H1 (cell line): ENCODE measurements at regions not wholly inside any gene's neighbourhood (a gene's known extent, or its start where the extent isn't known, plus 50 kb on each side); places are given as distances from the start of the nearest gene placed in this dataset.

Experiments used
- CTCF ChIA-PET: fragments of 300-600 bp; sonication (Branson Sonifier 250); formaldehyde crosslinking; loops from one replicate; lab custom pipeline; 2021; ENCODE audit not compliant: partially characterized antibody; lab: Charles Lee
- POLR2A ChIA-PET: fragments of 300-600 bp; sonication (Branson Sonifier 250); formaldehyde crosslinking; loops from one replicate; lab custom pipeline; 2021; ENCODE audit warnings: inconsistent platforms; ENCODE audit not compliant: partially characterized antibody; lab: Charles Lee
- DNase-seq, 2 experiments: peaks; one replicate each; pipeline versions ENCODE4 v3.0.0 to v3.0.0-alpha.2; 2010 to 2022; ENCODE audit warnings: low spot score in 2 of 2, low read depth in 1 of 2, mixed read lengths in 1 of 2
- FAIRE-seq: peaks from 2 replicates; lab custom pipeline; 2011; peaks lifted over from hg19 to GRCh38; lab: Jason Lieb, UNC
- H2AFZ ChIP-seq: 2 replicates; pipeline ENCODE4 v1.8.1; 2012; ENCODE audit warnings: low read length, inconsistent platforms
- H2AK5ac ChIP-seq: 2 replicates; pipeline ENCODE4 v1.6.1; 2013; ENCODE audit warnings: low read depth, low read length
- H2BK120ac ChIP-seq: replicated peaks from 2 replicates; pipeline ENCODE3; 2013; ENCODE audit warnings: low read depth, low read length, inconsistent platforms
- H2BK12ac ChIP-seq: 2 replicates; pipeline ENCODE4 v1.6.1; 2013; ENCODE audit warnings: low read depth, low read length
- H2BK15ac ChIP-seq: 2 replicates; pipeline ENCODE4 v1.6.1; 2013; ENCODE audit warnings: low read length
- H2BK20ac ChIP-seq: 2 replicates; pipeline ENCODE4 v1.6.1; 2013; ENCODE audit warnings: low read length
- H2BK5ac ChIP-seq: 2 replicates; pipeline ENCODE4 v1.6.1; 2013; ENCODE audit warnings: low read depth, low read length
- H3K14ac ChIP-seq: 2 replicates; pipeline ENCODE4 v1.6.1; 2013; ENCODE audit warnings: inconsistent platforms; ENCODE audit not compliant: insufficient read length
- H3K18ac ChIP-seq: 2 replicates; pipeline ENCODE4 v1.6.1; 2013; ENCODE audit warnings: low read length; ENCODE audit errors: extremely low read depth
- H3K23ac ChIP-seq: 2 replicates; pipeline ENCODE4 v1.6.1; 2013; ENCODE audit warnings: inconsistent platforms; ENCODE audit not compliant: insufficient read length
- H3K23me2 ChIP-seq: 2 replicates; pipeline ENCODE4 v1.6.1; 2013; ENCODE audit warnings: low read depth, low read length
- H3K27ac ChIP-seq: 2 replicates; pipeline ENCODE4 v1.6.1; 2011; ENCODE audit warnings: low read depth, low read length, inconsistent platforms
- H3K27me3 ChIP-seq, 4 experiments: replicated peaks in 1 of 4; 1 replicate in 1 of 4; 2 replicates in 3 of 4; pipeline versions ENCODE4 v1.6.1 to v1.8.1; 2011 to 2013; ENCODE audit warnings: low read length in 3 of 4, mild to moderate bottlenecking in 3 of 4, inconsistent platforms in 2 of 4, mixed read lengths in 2 of 4, moderate library complexity in 1 of 4; ENCODE audit not compliant: control insufficient read depth in 3 of 4, insufficient read depth in 3 of 4; ENCODE audit errors: extremely low read depth in 1 of 4
- H3K36me3 ChIP-seq, 4 experiments: 2 replicates each; pipeline versions ENCODE4 v1.6.1 to v1.8.1; 2011 to 2013; ENCODE audit warnings: mild to moderate bottlenecking in 4 of 4, low read length in 3 of 4, moderate library complexity in 2 of 4, control low read depth in 1 of 4, inconsistent platforms in 1 of 4; ENCODE audit not compliant: insufficient read depth in 4 of 4, control insufficient read depth in 2 of 4
- H3K4ac ChIP-seq: replicated peaks from 2 replicates; pipeline ENCODE3; 2013; ENCODE audit warnings: low read length, low read depth, mixed read lengths, inconsistent platforms; ENCODE audit not compliant: insufficient read length
- H3K4me1 ChIP-seq, 4 experiments: replicated peaks in 1 of 4; 1 replicate in 1 of 4; 2 replicates in 3 of 4; pipeline versions ENCODE4 v1.6.1 to v1.8.1; 2011 to 2013; ENCODE audit warnings: low read length in 3 of 4, inconsistent platforms in 2 of 4, mixed read lengths in 1 of 4; ENCODE audit not compliant: insufficient read depth in 4 of 4, control insufficient read depth in 3 of 4
- H3K4me2 ChIP-seq, 2 experiments: 2 replicates each; pipeline versions ENCODE4 v1.6.1 to v1.8.1; 2011 to 2013; ENCODE audit warnings: low read depth in 2 of 2, low read length in 2 of 2, control low read depth in 1 of 2, inconsistent platforms in 1 of 2, mild to moderate bottlenecking in 1 of 2; ENCODE audit not compliant: insufficient read depth in 1 of 2
- H3K4me3 ChIP-seq, 4 experiments: fragments of 200-600, 300-600 bp in 1 of 4; sonication (generic), shearing (Covaris generic), sonication (Bioruptor Twin) in 1 of 4; 2 replicates each; pipeline versions ENCODE4 v1.5.1 to v1.8.1; 2011 to 2016; ENCODE audit warnings: low read length in 4 of 4, low read depth in 3 of 4, control low read depth in 2 of 4, inconsistent platforms in 2 of 4, mild to moderate bottlenecking in 2 of 4, mixed read lengths in 1 of 4, moderate library complexity in 1 of 4; ENCODE audit not compliant: insufficient read depth in 2 of 4; ENCODE audit errors: extremely low read depth in 1 of 4
- H3K56ac ChIP-seq: replicated peaks from 2 replicates; pipeline ENCODE3; 2013; ENCODE audit warnings: low read depth, mild to moderate bottlenecking, mixed read lengths, low read length, inconsistent platforms; ENCODE audit not compliant: insufficient read length
- H3K79me1 ChIP-seq: 2 replicates; pipeline ENCODE4 v1.6.1; 2013; ENCODE audit warnings: low read depth, low read length, control low read depth
- H3K79me2 ChIP-seq, 2 experiments: 2 replicates each; pipeline versions ENCODE4 v1.6.1 to v1.8.1; 2012 to 2013; ENCODE audit warnings: low read length in 2 of 2, mild to moderate bottlenecking in 2 of 2, inconsistent platforms in 1 of 2; ENCODE audit not compliant: insufficient read depth in 2 of 2, control insufficient read depth in 1 of 2
- H3K9ac ChIP-seq, 4 experiments: replicated peaks in 1 of 4; 1 replicate in 1 of 4; 2 replicates in 3 of 4; pipeline versions ENCODE4 v1.6.1 to v1.8.1; 2011 to 2013; ENCODE audit warnings: low read depth in 3 of 4, low read length in 3 of 4, control low read depth in 2 of 4, mild to moderate bottlenecking in 2 of 4, moderate library complexity in 2 of 4, inconsistent platforms in 1 of 4; ENCODE audit errors: extremely low read depth in 1 of 4
- H3K9me3 ChIP-seq, 2 experiments: 2 replicates each; pipeline versions ENCODE4 v1.6.1 to v1.8.1; 2012 to 2013; ENCODE audit warnings: mild to moderate bottlenecking in 2 of 2, moderate library complexity in 2 of 2, control low read depth in 1 of 2, inconsistent platforms in 1 of 2, low read depth in 1 of 2, low read length in 1 of 2, mixed read lengths in 1 of 2; ENCODE audit not compliant: insufficient read depth in 2 of 2
- H4K20me1 ChIP-seq, 2 experiments: replicated peaks in 1 of 2; 2 replicates each; pipeline versions ENCODE3 to v1.8.1; 2011 to 2013; ENCODE audit warnings: inconsistent platforms in 2 of 2, low read length in 2 of 2, mild to moderate bottlenecking in 1 of 2; ENCODE audit not compliant: insufficient read depth in 2 of 2, control insufficient read depth in 1 of 2
- H4K5ac ChIP-seq: 2 replicates; pipeline ENCODE4 v1.6.1; 2013; ENCODE audit warnings: low read length, low read depth, mixed read lengths, inconsistent platforms; ENCODE audit not compliant: insufficient read length
- H4K8ac ChIP-seq: 2 replicates; pipeline ENCODE4 v1.8.0; 2013; ENCODE audit warnings: mild to moderate bottlenecking, moderate library complexity, low read length, inconsistent platforms; ENCODE audit not compliant: insufficient read depth; ENCODE audit errors: extremely low read depth
- H4K91ac ChIP-seq: replicated peaks from 2 replicates; pipeline ENCODE3; 2013; ENCODE audit warnings: low read length, mixed read lengths, inconsistent platforms; ENCODE audit not compliant: insufficient read length
- BACH1 ChIP-seq: IDR thresholded peaks from 2 replicates; pipeline ENCODE4 v1.6.1; 2012; ENCODE audit warnings: low read length, improper control_type of control experiment
- BRCA1 ChIP-seq: IDR thresholded peaks from 2 replicates; pipeline ENCODE4 v1.6.1; 2012; ENCODE audit warnings: low read depth, low read length, improper control_type of control experiment
- GTF2F1 ChIP-seq: IDR thresholded peaks from 2 replicates; pipeline ENCODE4 v1.6.1; 2012; ENCODE audit warnings: low read depth, low read length, improper control_type of control experiment, borderline replicate concordance
- MAFK ChIP-seq: IDR thresholded peaks from 2 replicates; pipeline ENCODE4 v1.6.1; 2012; ENCODE audit warnings: low read depth, mild to moderate bottlenecking, improper control_type of control experiment, low read length
- POLR2AphosphoS5 ChIP-seq: IDR thresholded peaks from 2 replicates; pipeline ENCODE4 v1.6.1; 2011; ENCODE audit warnings: low read depth, low read length
- RXRA ChIP-seq: IDR thresholded peaks from 2 replicates; pipeline ENCODE4 v1.6.1; 2011; ENCODE audit warnings: low read depth, mild to moderate bottlenecking, low read length, moderate library complexity; ENCODE audit not compliant: insufficient read depth
- SAP30 ChIP-seq: fragments of 300-600 bp; sonication (generic); IDR thresholded peaks from 2 replicates; pipeline ENCODE4 v1.7.1; 2012; ENCODE audit warnings: low read length, moderate library complexity, mild to moderate bottlenecking, inconsistent platforms; ENCODE audit not compliant: insufficient read depth, insufficient replicate concordance
- SP1 ChIP-seq: IDR thresholded peaks from 2 replicates; pipeline ENCODE4 v1.6.1; 2011; ENCODE audit warnings: low read depth, low read length
- WGBS, 2 experiments: shearing (Covaris generic) in 1 of 2; methylation state at CpG; one replicate each; pipeline versions ENCODE4 v1.1.6 to v1.1.7; 2013 to 2015; ENCODE audit warnings: low lambda C conversion rate in 2 of 2, mixed read lengths in 2 of 2, inconsistent platforms in 1 of 2, low coverage in 1 of 2, missing lambda C conversion rate in 1 of 2; ENCODE audit not compliant: insufficient replicate concordance in 2 of 2, insufficient coverage in 1 of 2, insufficient read length in 1 of 2; ENCODE audit errors: extremely low coverage in 1 of 2, missing lambda C conversion rate in 1 of 2; 5-methylcytosine and 5-hydroxymethylcytosine counted together

GRCh38 chr3:148420242-148420641, 277.5 kb upstream of the AGTR1 start:
- H2BK120ac ChIP-seq = peak overlapping the region; percentile 43
- H3K4me1 ChIP-seq = no peaks in the 10 kb centered on the region
- H3K79me2 ChIP-seq = no peaks in the 10 kb centered on the region
- no peaks in the 10 kb centered on the region for H3K23me2 ChIP-seq
- peak overlapping the region; percentile 91; the same call in 1 of the 2 replicates for H2BK5ac ChIP-seq
- WGBS, 2 experiments = 93% methylated on average over 6 of the region's 6 CpGs; no CpG with 5 or more reads in 1 of the 2 experiments
- H4K5ac ChIP-seq = no peak overlapping the region
- H4K20me1 ChIP-seq = no peaks in the 10 kb centered on the region
- H3K18ac ChIP-seq = no peak overlapping the region; the same call in 1 of the 2 replicates
- ChIA-PET CTCF (no interaction called here), POLR2A (no interaction called here)
- 0 out of 2 replicates have a peak overlapping the region, but pooled peaks have one; percentile 0 for H2BK20ac ChIP-seq
- H3K4ac ChIP-seq = no peak overlapping the region
- DNase-seq (no peak), FAIRE-seq (no peak)
- H2AFZ ChIP-seq = peak overlapping the region; percentile 91
- no peaks in the 10 kb centered on the region for H3K36me3 ChIP-seq
- H4K8ac ChIP-seq = no peak overlapping the region
- H3K27ac ChIP-seq = no peak overlapping the region
- H3K9me3 ChIP-seq = no peaks in the 10 kb centered on the region
- H3K27me3 ChIP-seq = no peaks in the 10 kb centered on the region
- no peak overlapping the region for H3K4me3 ChIP-seq
- no peak overlapping the region for H4K91ac ChIP-seq
- H3K4me2 ChIP-seq = no peak overlapping the region
- H2BK15ac ChIP-seq = no peak overlapping the region
- no peak overlapping the region for H2AK5ac ChIP-seq
- H3K23ac ChIP-seq = peak overlapping the region; percentile 72
- no peak for TF ChIP-seq SP1
- no peak for TF ChIP-seq RXRA
- TF ChIP-seq SAP30 = no peak
- TF ChIP-seq MAFK = no peak
- TF ChIP-seq GTF2F1 = no peak
- TF ChIP-seq BRCA1 = no peak
- no peak for TF ChIP-seq BACH1
- no peak for TF ChIP-seq POLR2AphosphoS5
- no peak overlapping the region for H3K14ac ChIP-seq
- H3K9ac ChIP-seq = no peak overlapping the region
- H2BK12ac ChIP-seq = peak overlapping the region; percentile 80; the same call in 1 of the 2 replicates
- H3K79me1 ChIP-seq = no peaks in the 10 kb centered on the region
- no peak overlapping the region for H3K56ac ChIP-seq
